Ovary (tissue), 3 donors: ENCODE measurements at regions not wholly inside any gene's neighbourhood (a gene's known extent, or its start where the extent isn't known, plus 50 kb on each side); places are given as distances from the start of the nearest gene placed in this dataset.

Source experiments
- CTCF ChIP-seq, 3 donors: fragments of 450-650 bp in 2 of 3; fragments of 200-600 bp in 1 of 3; IDR thresholded peaks; one replicate each; pipeline versions ENCODE4 v1.5.1 to v1.8.0; 2016 to 2022; ENCODE audit warnings: antibody characterized with exemption in 3 of 3, mild to moderate bottlenecking in 1 of 3
- POLR2A ChIP-seq: fragments of 450-650 bp; IDR thresholded peaks from one replicate; pipeline ENCODE4 v1.6.1; 2017; ENCODE audit warnings: antibody characterized with exemption, mild to moderate bottlenecking, moderate library complexity
- donor health status: DM: no; HTN: no; CAD: no.

GRCh38 chr2:176834226-176834625 lies 378.4 kb upstream of the HNRNPA3 start:
- TF ChIP-seq CTCF (IDR thresholded peaks at IDR 0.05): no peak
- no peak for TF ChIP-seq POLR2A
